ENCODE measurements at regions not wholly inside any gene's neighbourhood (a gene's known extent, or its start where the extent isn't known, plus 50 kb on each side); places are given as distances from the start of the nearest gene placed in this dataset.

GRCh38 chr13:112124141-112124540 is 57.2 kb downstream of the SOX1 start:
- H3K4me3 ChIP-seq (ENCODE audit: low read depth, low read length), result no peak overlapping the region
- no peaks in the 10 kb centered on the region for H3K36me3 ChIP-seq (ENCODE audit: control insufficient read depth, insufficient read depth, low read length)
- no peak for DNase-seq (ENCODE audit: low read depth)
- H3K27me3 ChIP-seq (ENCODE audit: control insufficient read depth, insufficient read depth, low read length), result no peaks in the 10 kb centered on the region
- no peak for TF ChIP-seq CTCF (IDR thresholded peaks at IDR 0.05; ENCODE audit: insufficient read depth, low read length, poor library complexity, severe bottlenecking)

- DNase-seq (ENCODE audit: low read depth), result no peak
- no peak for TF ChIP-seq CTCF (IDR thresholded peaks at IDR 0.05; ENCODE audit: insufficient read depth, low read length, poor library complexity, severe bottlenecking)
- no peaks in the 10 kb centered on the region for H3K27me3 ChIP-seq (ENCODE audit: control insufficient read depth, insufficient read depth, low read length)
- H3K36me3 ChIP-seq (ENCODE audit: control insufficient read depth, insufficient read depth, low read length), result no peaks in the 10 kb centered on the region
- no peak overlapping the region for H3K4me3 ChIP-seq (ENCODE audit: low read depth, low read length)
Measured at GRCh38 chr13:112127564-112128330, 60.8 kb downstream of the SOX1 start.

GRCh38 chr13:112128331-112128610 is 61.3 kb downstream of the SOX1 start:
- DNase-seq (ENCODE audit: low read depth), result no peak
- H3K36me3 ChIP-seq (ENCODE audit: control insufficient read depth, insufficient read depth, low read length), result no peaks in the 10 kb centered on the region
- no peak overlapping the region for H3K4me3 ChIP-seq (ENCODE audit: low read depth, low read length)
- TF ChIP-seq CTCF (IDR thresholded peaks at IDR 0.05; ENCODE audit: insufficient read depth, low read length, poor library complexity, severe bottlenecking), result no peak
- no peaks in the 10 kb centered on the region for H3K27me3 ChIP-seq (ENCODE audit: control insufficient read depth, insufficient read depth, low read length)

- no peak overlapping the region for H3K4me3 ChIP-seq (ENCODE audit: low read depth, low read length)
- no peak for DNase-seq (ENCODE audit: low read depth)
- no peak for TF ChIP-seq CTCF (IDR thresholded peaks at IDR 0.05; ENCODE audit: insufficient read depth, low read length, poor library complexity, severe bottlenecking)
- no peaks in the 10 kb centered on the region for H3K27me3 ChIP-seq (ENCODE audit: control insufficient read depth, insufficient read depth, low read length)
- no peaks in the 10 kb centered on the region for H3K36me3 ChIP-seq (ENCODE audit: control insufficient read depth, insufficient read depth, low read length)
Measured at GRCh38 chr13:112130418-112130817, 63.5 kb downstream of the SOX1 start.

- no peaks in the 10 kb centered on the region for H3K27me3 ChIP-seq (ENCODE audit: control insufficient read depth, insufficient read depth, low read length)
- no peaks in the 10 kb centered on the region for H3K36me3 ChIP-seq (ENCODE audit: control insufficient read depth, insufficient read depth, low read length)
- no peak for TF ChIP-seq CTCF (IDR thresholded peaks at IDR 0.05; ENCODE audit: insufficient read depth, low read length, poor library complexity, severe bottlenecking)
- DNase-seq (ENCODE audit: low read depth), result no peak
- H3K4me3 ChIP-seq (ENCODE audit: low read depth, low read length), result no peak overlapping the region
Measured at GRCh38 chr13:112131081-112131712, 64.2 kb downstream of the SOX1 start.

- Histone ChIP-seq H3K4me3 (ENCODE audit: low read depth, low read length) (no peak overlapping the region), H3K36me3 (ENCODE audit: control insufficient read depth, insufficient read depth, low read length) (no peaks in the 10 kb centered on the region), H3K27me3 (ENCODE audit: control insufficient read depth, insufficient read depth, low read length) (no peaks in the 10 kb centered on the region)
- no peak for TF ChIP-seq CTCF (IDR thresholded peaks at IDR 0.05; ENCODE audit: insufficient read depth, low read length, poor library complexity, severe bottlenecking)
- DNase-seq (ENCODE audit: low read depth), result no peak
Measured at GRCh38 chr13:112131713-112132113, 64.8 kb downstream of the SOX1 start.

All from kidney epithelial cell (primary cell).